NCI-H69 (cell line): ENCODE measurements at regions not wholly inside any gene's neighbourhood (a gene's known extent, or its start where the extent isn't known, plus 50 kb on each side); places are given as distances from the start of the nearest gene placed in this dataset.
"Not testable (repeated sequence)": the region's sequence is repeated elsewhere in the genome, so short reads cannot be mapped to it uniquely, and the experiment has no call there.

Experiments used
- DNase-seq: peaks from one replicate; lab custom pipeline; 2025; lab: John Stamatoyannopoulos, UW

DNA sequence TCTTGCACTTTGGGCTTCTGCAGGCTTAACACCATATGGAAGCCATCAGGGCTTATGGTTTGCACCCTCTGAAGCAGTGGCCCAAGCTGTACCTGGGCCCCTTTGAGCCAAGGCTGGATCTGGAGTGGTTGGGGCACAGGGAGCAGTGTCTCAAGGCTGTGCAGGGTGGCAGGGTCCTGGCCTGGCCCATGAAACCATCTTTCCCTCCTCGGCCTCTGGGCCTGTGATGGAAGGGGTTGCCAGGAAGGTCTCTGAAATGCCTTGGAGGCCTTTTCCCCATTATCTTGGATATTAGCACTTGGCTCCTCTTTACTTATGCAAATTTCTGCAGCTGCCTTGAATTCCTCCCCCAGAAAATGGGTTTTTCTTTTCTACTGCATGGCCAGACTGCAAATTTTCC, 134.7 kb upstream of the USP9X start:
- DNase-seq: no peak

DNA sequence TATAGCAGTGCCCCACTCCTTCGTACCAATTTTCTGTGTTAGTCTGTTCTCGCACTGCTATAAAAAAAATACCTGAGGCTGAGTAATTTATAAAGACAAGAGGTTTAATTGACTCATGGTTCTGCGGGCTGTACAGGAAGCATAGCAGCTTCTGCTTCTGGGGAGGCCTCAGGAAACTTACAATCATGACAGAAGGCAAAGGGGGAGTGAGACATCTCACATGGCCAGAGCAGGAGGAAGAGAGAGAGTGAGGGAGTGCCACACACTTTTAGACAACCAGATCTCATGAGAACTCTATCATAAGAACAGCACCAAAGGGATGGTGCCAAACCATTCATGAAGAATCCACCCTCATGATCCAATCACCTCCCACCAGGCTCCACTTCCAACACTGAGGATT, 133.8 kb upstream of the USP9X start:
- DNase-seq: not testable (repeated sequence)

- DNase-seq: peak; percentile 4
Observed at GRCh38 chrX:40952855-40953254, 132.4 kb upstream of the USP9X start.

DNA sequence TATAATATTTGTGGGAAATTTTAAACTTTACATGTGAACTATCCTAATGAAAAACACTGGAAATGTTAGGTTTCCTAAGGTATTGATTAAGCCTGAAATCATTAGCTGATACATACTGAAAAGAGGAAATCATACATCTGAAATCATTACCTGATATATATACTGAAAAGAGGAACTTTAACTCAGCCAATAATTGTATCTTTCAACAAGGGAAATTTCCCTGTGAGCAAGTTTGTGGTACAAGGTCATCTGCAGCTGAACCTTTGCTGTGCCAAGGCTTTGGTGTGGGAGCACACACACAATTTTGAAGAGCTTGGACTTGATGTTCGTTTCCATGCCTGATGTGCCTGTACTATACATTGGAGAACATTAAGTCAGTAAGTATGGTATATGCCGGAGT, 131.9 kb upstream of the USP9X start:
- no peak for DNase-seq

DNA sequence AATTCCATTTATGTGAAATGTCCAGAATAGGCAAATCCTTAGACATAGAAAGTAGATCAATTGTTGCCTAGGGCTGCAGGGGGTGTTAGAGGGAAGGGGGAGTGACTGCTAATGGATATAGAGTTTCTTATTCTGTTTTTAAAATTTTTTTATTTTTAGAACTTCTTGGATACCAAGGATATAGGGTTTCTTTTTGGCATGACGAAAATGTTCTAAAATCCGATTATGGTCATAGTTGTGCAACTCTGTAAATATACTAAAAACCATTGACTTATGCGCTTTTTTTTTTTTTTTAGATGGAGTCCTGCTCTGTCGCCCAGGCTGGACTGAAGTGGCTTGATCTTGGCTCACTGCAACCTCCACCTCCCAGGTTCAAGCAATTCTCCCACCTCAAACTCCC, 125.2 kb upstream of the USP9X start:
- no peak for DNase-seq

DNA sequence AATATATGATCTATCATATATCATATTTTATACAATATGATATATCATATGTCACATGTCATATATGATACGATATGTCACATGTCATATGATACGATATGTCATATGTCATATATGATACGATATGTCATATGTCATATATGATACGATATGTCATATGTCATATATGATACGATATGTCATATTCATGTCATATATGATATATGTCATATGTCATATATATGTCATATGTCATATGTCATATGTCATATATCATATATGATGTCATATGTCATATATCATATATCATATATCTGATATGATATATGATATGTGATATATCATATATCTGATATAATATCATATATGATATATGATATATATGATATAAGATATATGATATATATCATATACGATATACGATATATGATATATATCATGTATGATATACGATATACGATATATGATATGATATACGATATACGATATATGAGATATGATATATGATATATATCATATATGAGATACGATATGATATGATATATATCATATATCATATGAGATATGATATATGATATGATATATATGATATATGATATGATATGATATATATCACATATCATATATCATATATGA, 122.3 kb upstream of the USP9X start:
- no peak for DNase-seq

- no peak for DNase-seq
Observed at GRCh38 chrX:40964008-40964407, 121.2 kb upstream of the USP9X start.

DNA sequence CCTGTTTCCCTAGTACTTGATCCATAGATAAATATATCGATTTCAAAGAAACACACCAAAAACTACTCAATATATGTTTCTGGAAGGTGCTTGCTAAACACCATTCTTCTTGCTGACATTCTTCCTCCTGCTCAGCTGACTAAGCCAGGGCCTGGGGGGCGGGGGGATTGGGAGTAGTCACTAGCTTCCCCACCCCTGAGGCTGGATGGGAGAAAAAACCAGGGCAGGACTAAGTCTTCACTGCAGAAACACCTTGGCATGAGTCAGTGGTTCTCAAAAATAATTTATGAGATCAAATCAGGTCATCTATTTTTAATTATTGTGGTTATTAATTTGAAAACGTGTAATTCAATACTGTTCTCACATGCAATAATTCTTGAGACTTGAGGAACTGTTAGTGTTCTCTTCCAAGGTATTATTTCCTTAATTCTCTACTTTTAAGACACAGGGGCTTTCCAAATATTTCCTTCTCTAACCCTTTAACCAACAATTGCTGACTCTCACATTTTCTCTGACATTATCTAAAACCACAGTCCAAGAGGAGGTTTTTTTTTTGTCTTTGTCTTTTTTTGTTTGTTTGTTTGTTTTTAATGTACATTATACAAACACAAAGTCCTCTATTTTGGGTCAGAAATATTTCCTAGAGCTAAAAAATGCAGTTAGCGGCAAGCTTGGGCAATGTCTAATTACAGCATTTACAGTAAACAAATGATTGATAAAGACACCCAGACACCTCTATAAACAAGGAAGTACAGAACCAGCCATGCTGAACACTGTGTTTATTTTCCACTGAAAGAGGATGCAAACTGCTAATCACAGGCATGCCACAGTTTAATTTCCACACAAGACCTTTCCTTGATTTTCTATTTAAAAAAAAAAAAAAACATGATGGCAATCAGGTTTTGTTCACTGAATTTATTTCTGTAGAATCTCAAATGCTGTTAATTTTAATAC, 120.3 kb upstream of the USP9X start:
- DNase-seq: peak; percentile 6

DNA sequence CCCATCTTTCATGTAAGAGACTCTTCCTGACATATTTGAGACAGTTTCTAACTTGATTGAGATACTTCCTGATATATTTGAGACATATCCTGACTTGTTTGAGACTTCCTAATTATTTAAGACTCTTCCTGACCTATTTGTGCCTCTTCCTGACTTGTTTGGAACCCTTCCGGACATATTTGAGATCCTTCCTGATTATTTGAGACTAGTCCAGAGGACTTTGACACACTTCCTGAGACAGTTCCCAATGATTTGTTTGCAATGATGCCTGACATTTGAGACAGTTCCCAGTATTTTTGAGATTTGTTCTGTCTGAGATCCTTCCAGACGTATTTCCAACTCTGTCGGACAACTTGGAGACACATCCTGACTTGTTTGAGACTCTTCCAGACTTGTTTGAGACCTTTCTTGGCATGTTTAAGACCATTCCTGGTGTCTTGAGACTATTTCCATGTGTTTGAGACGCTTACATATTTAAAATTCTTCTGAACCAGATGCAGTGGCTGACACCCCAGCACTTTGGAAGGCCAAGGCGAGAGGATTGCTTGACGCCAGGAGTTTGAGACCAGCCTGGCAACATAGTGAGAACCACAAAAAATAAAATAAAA, 118.9 kb upstream of the USP9X start:
- DNase-seq: no peak

GRCh38 chrX:40968180-40968579, 117.1 kb upstream of the USP9X start:
- DNase-seq: no peak

GRCh38 chrX:40971736-40972135, 113.5 kb upstream of the USP9X start:
- peak; percentile 88 for DNase-seq

DNA sequence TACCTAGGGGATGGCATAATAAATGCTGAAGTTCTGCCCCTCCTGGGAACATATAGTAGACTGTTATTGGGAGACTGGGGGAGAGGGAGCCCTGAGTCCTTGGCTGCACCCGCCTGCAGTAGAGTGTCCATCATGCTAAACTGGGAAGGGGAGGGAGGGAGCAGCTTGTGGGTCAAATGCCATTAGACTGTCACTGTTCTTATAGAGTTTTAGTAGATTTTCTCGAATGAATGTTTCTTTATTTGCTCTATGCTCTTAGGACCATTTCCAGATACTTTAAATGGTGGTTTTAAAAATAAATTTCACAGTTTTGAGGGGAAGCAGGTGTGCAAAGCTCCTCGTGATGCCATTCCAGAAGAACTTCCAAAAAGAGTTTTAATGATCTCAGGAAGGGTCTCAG, 111.6 kb upstream of the USP9X start:
- DNase-seq: no peak

GRCh38 chrX:40975951-40976350, 109.3 kb upstream of the USP9X start:
- DNase-seq: no peak

GRCh38 chrX:40976981-40977380, 108.3 kb upstream of the USP9X start:
- no peak for DNase-seq

DNA sequence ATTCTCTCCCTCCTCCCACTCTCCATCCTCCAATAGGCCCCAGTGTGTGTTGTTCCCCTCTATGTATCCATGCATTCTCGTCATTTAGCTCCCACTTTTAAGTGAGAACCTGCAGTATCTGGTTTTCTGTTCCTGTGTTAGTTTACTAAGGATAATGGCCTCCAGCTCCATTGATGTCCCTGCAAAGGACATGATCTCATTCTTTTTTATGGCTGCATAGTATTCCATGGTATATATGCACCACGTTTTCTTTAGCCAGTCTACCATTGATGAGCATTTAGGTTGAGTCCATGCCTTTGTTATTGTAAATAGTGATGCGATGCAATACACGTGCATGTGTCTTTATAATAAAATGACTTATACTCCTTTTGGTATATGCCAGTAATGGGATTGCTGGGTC, 100.3 kb upstream of the USP9X start:
- no peak for DNase-seq

DNA sequence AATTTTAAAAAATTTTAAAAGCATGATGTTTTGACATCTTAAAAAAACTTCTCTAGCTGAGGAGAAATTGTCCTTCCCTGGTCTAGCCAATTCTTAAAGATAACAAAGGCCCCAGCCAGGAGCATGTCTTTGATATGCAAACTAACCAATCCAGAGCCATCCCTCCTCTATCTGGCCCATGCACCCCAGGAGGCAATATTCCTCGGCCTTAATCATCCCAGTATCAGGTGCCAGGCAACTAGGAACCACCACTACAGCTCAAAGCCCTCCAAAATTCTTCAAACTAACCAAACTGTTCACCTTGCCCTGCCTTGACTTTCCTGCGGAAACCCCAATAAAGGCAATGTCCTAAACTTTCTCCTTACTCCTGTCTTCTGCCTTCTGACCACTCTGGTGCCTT, 97.8 kb upstream of the USP9X start:
- no peak for DNase-seq

- DNase-seq: no peak
Observed at GRCh38 chrX:40988100-40988499, 97.1 kb upstream of the USP9X start.

- DNase-seq: not testable (repeated sequence)
Observed at GRCh38 chrX:40993395-40993794, 91.8 kb upstream of the USP9X start.

GRCh38 chrX:40996886-40997530, 88.2 kb upstream of the USP9X start:
- peak; percentile 61 for DNase-seq

GRCh38 chrX:40998123-40998522, 87.1 kb upstream of the USP9X start:
- DNase-seq: no peak

GRCh38 chrX:41001327-41001726, 83.9 kb upstream of the USP9X start:
- no peak for DNase-seq

DNA sequence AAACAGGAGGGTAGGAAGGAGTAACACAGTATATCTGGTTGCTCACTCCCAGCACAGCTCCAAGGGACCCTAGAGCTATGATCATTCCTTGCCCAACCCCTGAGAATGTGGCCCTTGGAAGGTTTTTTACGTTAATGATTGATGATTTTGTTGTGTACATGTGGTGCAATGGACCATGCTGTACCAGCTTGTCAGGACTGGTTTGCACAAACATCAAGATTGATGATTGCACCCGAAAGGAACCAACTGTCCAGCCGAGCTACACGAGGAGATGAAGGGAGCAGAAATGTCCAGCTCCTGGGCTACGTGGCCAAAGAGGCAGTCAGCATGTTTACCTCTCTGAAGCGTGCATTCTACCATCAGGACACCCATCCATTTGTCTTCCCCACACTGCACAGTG, 83.2 kb upstream of the USP9X start:
- DNase-seq: peak; percentile 10
